ENCODE measurements at regions not wholly inside any gene's neighbourhood (a gene's known extent, or its start where the extent isn't known, plus 50 kb on each side); places are given as distances from the start of the nearest gene placed in this dataset.

GRCh38 chr9:38306899-38307298, 85.6 kb upstream of the ALDH1B1 start:
- H3K27ac ChIP-seq (replicated peaks in 1 of 4) = no peak overlapping the region
- 92% methylated on average over 5 of the region's 5 CpGs for WGBS

GRCh38 chr9:38305582-38305981, 86.9 kb upstream of the ALDH1B1 start:
- no peaks in the 10 kb centered on the region for H3K9me3 ChIP-seq
- 96% methylated on average over 1 of the region's 1 CpG for WGBS
- intact Hi-C loops (cut with DNase I) = no loop called here
- H3K36me3 ChIP-seq = no peaks in the 10 kb centered on the region
- DNase-seq (ENCODE audit: extremely low spot score) = no peak
- no peak overlapping the region for H3K27ac ChIP-seq (replicated peaks in 1 of 4)
- TF ChIP-seq POLR2A (IDR thresholded peaks at IDR 0.05; ENCODE audit: low read depth) (no peak), CTCF (IDR thresholded peaks at IDR 0.05) (no peak), EP300 (IDR thresholded peaks at IDR 0.05) (no peak), POLR2AphosphoS5 (IDR thresholded peaks at IDR 0.05) (no peak)
- peaks cover 6 to 17% (median 14%) of the 10 kb centered on the region in 4 donors for H3K4me1 ChIP-seq
- no peak overlapping the region for H3K4me3 ChIP-seq
- no peaks in the 10 kb centered on the region for H3K27me3 ChIP-seq

More at GRCh38 chr9:38306899-38307298, 85.6 kb upstream of the ALDH1B1 start:
- Histone ChIP-seq H3K9me3 (no peaks in the 10 kb centered on the region), H3K27me3 (no peaks in the 10 kb centered on the region), H3K36me3 (no peaks in the 10 kb centered on the region), H3K4me3 (no peak overlapping the region), H3K4me1 (peaks cover 11 to 30% (median 27%) of the 10 kb centered on the region in 4 donors)
- intact Hi-C loops (cut with DNase I) = no loop called here
- peak; percentile 47 for DNase-seq (ENCODE audit: extremely low spot score)
- TF ChIP-seq POLR2AphosphoS5 (IDR thresholded peaks at IDR 0.05) = no peak
- no peak for TF ChIP-seq POLR2A (IDR thresholded peaks at IDR 0.05; ENCODE audit: low read depth)

- no peaks in the 10 kb centered on the region for H3K9me3 ChIP-seq
- WGBS = 90% methylated on average over 7 of the region's 7 CpGs
- no peak overlapping the region for H3K4me3 ChIP-seq
- no peak for TF ChIP-seq POLR2AphosphoS5 (IDR thresholded peaks at IDR 0.05)
- no peak for TF ChIP-seq EP300 (IDR thresholded peaks at IDR 0.05)
- no peak for TF ChIP-seq CTCF (IDR thresholded peaks at IDR 0.05)
- no peak for TF ChIP-seq POLR2A (IDR thresholded peaks at IDR 0.05; ENCODE audit: low read depth)
- H3K27me3 ChIP-seq = no peaks in the 10 kb centered on the region
- intact Hi-C loops (cut with DNase I) = loop anchor here (5.0 kb wide), 1 partner anchor 84 kb away; no protein-coding TSS in a partner anchor
- no peak for DNase-seq (ENCODE audit: extremely low spot score)
- H3K4me1 ChIP-seq = peaks cover 0 to 6% (median 1%) of the 10 kb centered on the region in 4 donors
- no peaks in the 10 kb centered on the region for H3K36me3 ChIP-seq
- H3K27ac ChIP-seq (replicated peaks in 1 of 4) = no peak overlapping the region
These were observed 91.0 kb upstream of the ALDH1B1 start for GRCh38 chr9:38301376-38302106.

- Histone ChIP-seq H3K27ac (replicated peaks in 1 of 4) (no peak overlapping the region), H3K4me3 (no peak overlapping the region), H3K9me3 (no peaks in the 10 kb centered on the region), H3K4me1 (peaks cover 0 to 10% (median 2%) of the 10 kb centered on the region in 4 donors), H3K36me3 (no peaks in the 10 kb centered on the region), H3K27me3 (no peaks in the 10 kb centered on the region)
- TF ChIP-seq POLR2AphosphoS5 (IDR thresholded peaks at IDR 0.05) = no peak
- TF ChIP-seq EP300 (IDR thresholded peaks at IDR 0.05) = no peak
- TF ChIP-seq CTCF (IDR thresholded peaks at IDR 0.05) = no peak
- no peak for TF ChIP-seq POLR2A (IDR thresholded peaks at IDR 0.05; ENCODE audit: low read depth)
- intact Hi-C loops (cut with DNase I) = loop anchor here (5.0 kb wide), 1 partner anchor 83 kb away; no protein-coding TSS in a partner anchor
- no peak for DNase-seq (ENCODE audit: extremely low spot score)
- 20% methylated on average over 3 of the region's 3 CpGs for WGBS
These were observed 92.6 kb upstream of the ALDH1B1 start for GRCh38 chr9:38299856-38300255.

GRCh38 chr9:38298904-38299303, 93.6 kb upstream of the ALDH1B1 start:
- H3K4me3 ChIP-seq = no peak overlapping the region
- no peak for TF ChIP-seq POLR2AphosphoS5 (IDR thresholded peaks at IDR 0.05)
- TF ChIP-seq EP300 (IDR thresholded peaks at IDR 0.05) = no peak
- TF ChIP-seq POLR2A (IDR thresholded peaks at IDR 0.05; ENCODE audit: low read depth) = no peak
- no peak for TF ChIP-seq CTCF (IDR thresholded peaks at IDR 0.05)
- no peaks in the 10 kb centered on the region for H3K36me3 ChIP-seq
- H3K9me3 ChIP-seq = no peaks in the 10 kb centered on the region
- intact Hi-C loops (cut with DNase I) = no loop called here
- DNase-seq (ENCODE audit: extremely low spot score) = no peak
- no peaks in the 10 kb centered on the region for H3K27me3 ChIP-seq
- peaks cover 4 to 19% (median 11%) of the 10 kb centered on the region in 4 donors for H3K4me1 ChIP-seq
- no peak overlapping the region for H3K27ac ChIP-seq (replicated peaks in 1 of 4)
- 82% methylated on average over 3 of the region's 3 CpGs for WGBS
